PC-9 (cell line): ENCODE measurements at regions not wholly inside any gene's neighbourhood (a gene's known extent, or its start where the extent isn't known, plus 50 kb on each side); places are given as distances from the start of the nearest gene placed in this dataset.

Experiments used
- BruUV-seq: library from RNA; stranded (reverse); fragments of 400-500 nt; replicated peaks from 2 replicates; lab custom pipeline; 2021; lab: Mats Ljungman, UMichigan
- CTCF ChIA-PET: fragments of 300-600 bp; sonication (Branson Sonifier 250); formaldehyde crosslinking; loops from one replicate; lab custom pipeline; 2022; ENCODE audit warnings: antibody characterized with exemption; lab: Charles Lee
- POLR2A ChIA-PET: fragments of 300-600 bp; sonication (Branson Sonifier 250); formaldehyde crosslinking; loops from one replicate; lab custom pipeline; 2022; ENCODE audit warnings: antibody characterized with exemption; ENCODE audit not compliant: unreplicated experiment; lab: Charles Lee
- DNase-seq, 2 experiments: peaks; one replicate each; pipeline versions ENCODE4 v3.0.0 to v3.0.0-alpha.2; 2015 to 2022; ENCODE audit warnings: mixed read lengths in 1 of 2
- H2AFZ ChIP-seq: fragments of 200-600 bp; sonication (generic); 2 replicates; pipeline ENCODE4 v1.8.1; 2017; ENCODE audit warnings: antibody characterized with exemption
- H3F3A ChIP-seq: fragments of 200-600 bp; sonication (generic); 2 replicates; pipeline ENCODE4 v1.8.1; 2017; ENCODE audit warnings: antibody characterized with exemption, mild to moderate bottlenecking, low read depth; ENCODE audit not compliant: insufficient read depth
- H3K27ac ChIP-seq: fragments of 200-600 bp; sonication (generic); 2 replicates; pipeline ENCODE4 v1.6.1; 2016; ENCODE audit warnings: mixed run types
- H3K27me3 ChIP-seq: fragments of 200-600 bp; sonication (generic); 2 replicates; pipeline ENCODE4 v1.6.1; 2016; ENCODE audit warnings: low read depth, mixed run types; ENCODE audit not compliant: insufficient read depth
- H3K36me3 ChIP-seq: fragments of 200-600 bp; sonication (generic); 2 replicates; pipeline ENCODE4 v1.6.1; 2016; ENCODE audit warnings: low read depth, mixed run types
- H3K4me1 ChIP-seq: fragments of 200-600 bp; sonication (generic); replicated peaks from 2 replicates; pipeline ENCODE4 v1.6.1; 2016; ENCODE audit warnings: mixed run types; ENCODE audit not compliant: insufficient read depth
- H3K4me2 ChIP-seq: fragments of 200-600 bp; sonication (generic); 2 replicates; pipeline ENCODE4 v1.6.1; 2017; ENCODE audit warnings: mixed run types
- H3K4me3 ChIP-seq: fragments of 200-600 bp; sonication (generic); 2 replicates; pipeline ENCODE4 v1.6.1; 2016; ENCODE audit warnings: mixed run types
- H3K79me2 ChIP-seq: fragments of 200-600 bp; sonication (generic); 2 replicates; pipeline ENCODE4 v1.6.1; 2017; ENCODE audit warnings: low read depth, mixed run types
- H3K9me2 ChIP-seq: fragments of 200-600 bp; sonication (generic); 2 replicates; pipeline ENCODE4 v1.8.1; 2017; ENCODE audit warnings: mild to moderate bottlenecking; ENCODE audit not compliant: insufficient read depth
- H3K9me3 ChIP-seq: fragments of 200-600 bp; sonication (generic); 2 replicates; pipeline ENCODE4 v1.8.1; 2016; ENCODE audit warnings: low read depth; ENCODE audit not compliant: insufficient read depth
- H4K20me1 ChIP-seq: fragments of 200-600 bp; sonication (generic); 2 replicates; pipeline ENCODE4 v1.8.1; 2017; ENCODE audit not compliant: insufficient read depth
- EZH2 ChIP-seq: fragments of 200-600 bp; sonication (generic); IDR thresholded peaks from 2 replicates; pipeline ENCODE4 v1.8.0; 2017; ENCODE audit warnings: antibody characterized with exemption, low read depth
- intact Hi-C: fragments of 100-400 bp; cut with micrococcal nuclease; formaldehyde crosslinking; loops from one replicate; pipeline ENCODE4 v1.10.0; 2022; ENCODE audit not compliant: unreplicated experiment
- TF ChIP-seq, protein P1 (sequence below): fragments of 200-600 bp; sonication (generic); conservative IDR thresholded peaks from 2 replicates; pipeline ENCODE4 v1.6.1; 2017; ENCODE audit warnings: mixed run types, antibody characterized with exemption, mild to moderate bottlenecking, moderate library complexity

DNA sequence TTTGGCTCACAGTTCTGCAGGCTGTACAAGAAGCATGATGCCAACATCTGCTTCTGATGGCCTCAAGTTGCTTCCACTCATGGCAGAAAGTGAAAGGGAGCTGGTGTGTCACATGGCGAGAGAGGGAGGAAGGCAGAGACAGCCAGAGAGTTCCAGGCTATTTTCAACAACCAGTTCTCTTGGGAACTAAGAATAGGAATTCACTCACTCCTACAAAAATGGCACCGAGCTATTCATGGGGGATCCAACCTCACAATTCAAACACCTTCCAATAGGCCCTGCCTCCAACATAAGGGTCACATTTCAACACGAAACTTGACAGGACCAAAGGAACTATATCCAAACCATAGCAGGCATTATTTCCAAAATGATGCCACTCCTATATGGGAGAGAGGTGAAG lies 299.5 kb upstream of the TGFBR2 start:
- Histone ChIP-seq H3K27ac (no peak overlapping the region), H3K9me2 (no peaks in the 10 kb centered on the region), H3K4me3 (no peak overlapping the region), H3K4me1 (no peaks in the 10 kb centered on the region), H2AFZ (no peak overlapping the region), H3F3A (no peaks in the 10 kb centered on the region), H4K20me1 (no peaks in the 10 kb centered on the region), H3K27me3 (no peaks in the 10 kb centered on the region), H3K4me2 (no peak overlapping the region), H3K79me2 (no peaks in the 10 kb centered on the region), H3K36me3 (no peaks in the 10 kb centered on the region), H3K9me3 (no peaks in the 10 kb centered on the region)
- TF ChIP-seq, protein P1, sequence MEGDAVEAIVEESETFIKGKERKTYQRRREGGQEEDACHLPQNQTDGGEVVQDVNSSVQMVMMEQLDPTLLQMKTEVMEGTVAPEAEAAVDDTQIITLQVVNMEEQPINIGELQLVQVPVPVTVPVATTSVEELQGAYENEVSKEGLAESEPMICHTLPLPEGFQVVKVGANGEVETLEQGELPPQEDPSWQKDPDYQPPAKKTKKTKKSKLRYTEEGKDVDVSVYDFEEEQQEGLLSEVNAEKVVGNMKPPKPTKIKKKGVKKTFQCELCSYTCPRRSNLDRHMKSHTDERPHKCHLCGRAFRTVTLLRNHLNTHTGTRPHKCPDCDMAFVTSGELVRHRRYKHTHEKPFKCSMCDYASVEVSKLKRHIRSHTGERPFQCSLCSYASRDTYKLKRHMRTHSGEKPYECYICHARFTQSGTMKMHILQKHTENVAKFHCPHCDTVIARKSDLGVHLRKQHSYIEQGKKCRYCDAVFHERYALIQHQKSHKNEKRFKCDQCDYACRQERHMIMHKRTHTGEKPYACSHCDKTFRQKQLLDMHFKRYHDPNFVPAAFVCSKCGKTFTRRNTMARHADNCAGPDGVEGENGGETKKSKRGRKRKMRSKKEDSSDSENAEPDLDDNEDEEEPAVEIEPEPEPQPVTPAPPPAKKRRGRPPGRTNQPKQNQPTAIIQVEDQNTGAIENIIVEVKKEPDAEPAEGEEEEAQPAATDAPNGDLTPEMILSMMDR: no peak
- TF ChIP-seq EZH2: no peak
- CTCF ChIA-PET: no interaction called here
- POLR2A ChIA-PET: no interaction called here
- DNase-seq: no peak
- intact Hi-C loops: no loop called here
- no TSS peak for BruUV-seq

DNA sequence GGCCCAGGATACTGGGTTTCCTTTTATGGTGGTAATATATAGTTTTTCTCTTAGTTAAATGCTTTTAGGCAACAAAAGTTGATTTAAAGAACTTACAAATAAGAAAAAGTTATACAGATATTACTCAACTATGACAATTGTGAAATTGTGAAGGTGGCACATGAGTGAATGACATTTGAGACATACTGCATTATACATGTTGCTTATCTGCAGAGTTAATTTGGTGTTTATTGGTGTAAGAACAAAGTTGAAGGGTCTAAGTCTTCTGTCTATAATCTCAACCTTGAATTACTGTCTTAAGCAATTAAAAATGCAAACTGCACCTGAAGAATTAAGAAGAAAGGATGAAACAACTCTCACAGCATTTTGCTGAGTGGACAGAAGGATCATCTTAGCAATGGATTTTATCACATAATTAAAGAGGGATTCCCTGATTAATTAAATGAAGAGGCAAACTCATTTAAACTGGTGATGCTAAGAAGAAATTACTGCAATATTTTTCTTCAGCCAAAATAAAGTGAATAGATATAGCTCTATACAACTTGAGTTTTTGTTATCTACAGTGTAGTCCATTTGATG lies 298.9 kb upstream of the TGFBR2 start:
- Histone ChIP-seq H3F3A (no peaks in the 10 kb centered on the region), H3K9me2 (no peaks in the 10 kb centered on the region), H4K20me1 (no peaks in the 10 kb centered on the region), H3K9me3 (no peaks in the 10 kb centered on the region), H3K27me3 (no peaks in the 10 kb centered on the region), H3K4me2 (no peak overlapping the region), H3K4me1 (no peaks in the 10 kb centered on the region), H2AFZ (no peak overlapping the region), H3K27ac (no peak overlapping the region), H3K36me3 (no peaks in the 10 kb centered on the region), H3K79me2 (no peaks in the 10 kb centered on the region), H3K4me3 (no peak overlapping the region)
- no peak for TF ChIP-seq EZH2
- TF ChIP-seq, protein P1: no peak
- DNase-seq: no peak
- no TSS peak for BruUV-seq
- ChIA-PET CTCF (no interaction called here), POLR2A (no interaction called here)
- intact Hi-C loops: no loop called here

DNA sequence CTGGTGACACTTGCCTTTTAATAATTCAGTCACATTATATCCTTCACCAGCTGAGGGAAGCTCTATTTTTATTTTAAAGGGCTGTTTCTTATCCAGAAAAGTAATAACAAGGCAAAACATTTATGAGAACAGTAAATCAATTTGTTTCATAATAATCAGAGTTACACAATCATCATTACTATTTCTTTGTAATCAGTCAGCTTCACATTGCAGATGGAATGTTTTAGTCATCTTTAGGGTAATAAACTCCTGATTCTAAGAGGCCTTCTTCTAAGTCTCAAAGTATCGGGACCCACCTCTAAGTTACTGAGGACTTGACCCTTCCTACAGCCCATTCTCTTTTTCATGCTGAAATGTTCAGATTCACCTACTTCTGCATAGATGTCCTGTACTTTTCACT lies 298.3 kb upstream of the TGFBR2 start:
- no peak overlapping the region for H3K27ac ChIP-seq
- H3K4me2 ChIP-seq: no peak overlapping the region
- H3K4me1 ChIP-seq: no peaks in the 10 kb centered on the region
- DNase-seq: peak in 1 of 2 experiments; percentile 44
- ChIA-PET CTCF (no interaction called here), POLR2A (interaction anchor here (0.8 kb wide), 1 partner anchor 462 kb away, joined by 7 read pairs; no protein-coding TSS in a partner anchor)
- H3K27me3 ChIP-seq: no peaks in the 10 kb centered on the region
- TF ChIP-seq EZH2: no peak
- TF ChIP-seq, protein P1: no peak
- intact Hi-C loops: no loop called here
- H3K9me3 ChIP-seq: no peaks in the 10 kb centered on the region
- no peaks in the 10 kb centered on the region for H3K36me3 ChIP-seq
- H2AFZ ChIP-seq: no peak overlapping the region
- no peaks in the 10 kb centered on the region for H4K20me1 ChIP-seq
- H3K9me2 ChIP-seq: no peaks in the 10 kb centered on the region
- no peaks in the 10 kb centered on the region for H3F3A ChIP-seq
- no TSS peak for BruUV-seq
- no peaks in the 10 kb centered on the region for H3K79me2 ChIP-seq
- H3K4me3 ChIP-seq: no peak overlapping the region
